Esophagus muscularis mucosa (tissue), 4 donors: ENCODE measurements at regions not wholly inside any gene's neighbourhood (a gene's known extent, or its start where the extent isn't known, plus 50 kb on each side); places are given as distances from the start of the nearest gene placed in this dataset.

Experiments used
- DNase-seq: peaks from one replicate; pipeline ENCODE4 v3.0.0-alpha.2; 2017; ENCODE audit errors: extremely low spot score
- H3K27ac ChIP-seq, 4 donors: fragments of 200-600 bp; sonication (generic); replicated peaks in 1 of 4; 1 replicate in 3 of 4; 2 replicates in 1 of 4; pipeline ENCODE4 v1.5.1; 2016 to 2019; ENCODE audit warnings: mild to moderate bottlenecking in 1 of 4
- H3K27me3 ChIP-seq, 4 donors: fragments of 200-600 bp; sonication (generic); one replicate each; pipeline versions ENCODE4 v1.5.1 to v1.6.0; 2016 to 2019
- H3K36me3 ChIP-seq, 4 donors: fragments of 200-600 bp; sonication (generic); one replicate each; pipeline ENCODE4 v1.5.1; 2016 to 2019
- H3K4me1 ChIP-seq, 4 donors: fragments of 200-600 bp; sonication (generic); one replicate each; pipeline ENCODE4 v1.5.1; 2016 to 2019
- H3K4me3 ChIP-seq, 4 donors: fragments of 200-600 bp; sonication (generic); 1 replicate in 2 of 4; 2 replicates in 2 of 4; pipeline ENCODE4 v1.5.1; 2016 to 2019; ENCODE audit warnings: mild to moderate bottlenecking in 4 of 4, moderate library complexity in 1 of 4
- H3K9me3 ChIP-seq, 4 donors: fragments of 200-600 bp; sonication (generic); 1 replicate in 3 of 4; 2 replicates in 1 of 4; pipeline ENCODE4 v1.5.1; 2016 to 2019
- EP300 ChIP-seq: sonication (generic); formaldehyde crosslinking; IDR thresholded peaks from one replicate; pipeline ENCODE4 v1.6.1; 2017; ENCODE audit warnings: antibody characterized with exemption
- POLR2A ChIP-seq: fragments of 450-650 bp; IDR thresholded peaks from one replicate; pipeline ENCODE4 v1.6.1; 2017; ENCODE audit warnings: antibody characterized with exemption, moderate library complexity, mild to moderate bottlenecking, low read depth
- POLR2AphosphoS5 ChIP-seq, 2 donors: sonication (generic); formaldehyde crosslinking; IDR thresholded peaks; one replicate each; pipeline ENCODE4 v1.6.1; 2017; ENCODE audit warnings: antibody characterized with exemption in 2 of 2
- WGBS: methylation state at CpG from one replicate; pipeline ENCODE4 v1.1.5; 2018; 5-methylcytosine and 5-hydroxymethylcytosine counted together
- intact Hi-C: fragments of 100-400 bp; cut with DNase I; formaldehyde crosslinking; loops from one replicate; pipeline ENCODE4 v1.15.1; 2023
- TF ChIP-seq, protein P1 (sequence below), 3 experiments: fragments of 200-600 bp in 2 of 3; fragments of 450-650 bp in 1 of 3; sonication (generic) in 2 of 3; IDR thresholded peaks; one replicate each; pipeline ENCODE4 v1.5.1; 2017 to 2019; ENCODE audit warnings: antibody characterized with exemption in 3 of 3, mild to moderate bottlenecking in 2 of 3, moderate library complexity in 1 of 3

DNA sequence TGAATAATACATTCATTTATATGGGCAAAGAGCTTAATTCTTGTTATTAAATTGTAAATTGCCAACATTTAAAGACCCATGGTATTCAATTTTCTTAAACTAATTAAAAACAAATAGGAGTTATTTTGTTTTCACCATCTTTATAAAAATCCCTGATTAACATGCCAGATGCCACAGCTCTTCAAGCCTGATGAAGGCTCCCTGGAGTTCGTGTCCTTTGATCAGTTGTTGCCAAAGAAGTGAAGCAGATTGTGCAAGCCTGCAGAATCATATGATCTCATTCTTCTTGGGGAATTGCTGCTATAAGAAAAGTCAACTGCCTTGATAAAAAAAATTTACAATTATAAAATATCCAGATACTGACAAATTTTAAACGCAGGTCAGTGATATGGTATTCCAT lies 288.3 kb upstream of the PPFIA2 start:
- Histone ChIP-seq H3K4me3 (no peak overlapping the region), H3K9me3 (no peaks in the 10 kb centered on the region), H3K27ac (no peak overlapping the region), H3K36me3 (no peaks in the 10 kb centered on the region), H3K27me3 (no peaks in the 10 kb centered on the region), H3K4me1 (no peaks in the 10 kb centered on the region)
- DNase-seq, result no peak
- TF ChIP-seq POLR2A, result no peak
- TF ChIP-seq, protein P1, sequence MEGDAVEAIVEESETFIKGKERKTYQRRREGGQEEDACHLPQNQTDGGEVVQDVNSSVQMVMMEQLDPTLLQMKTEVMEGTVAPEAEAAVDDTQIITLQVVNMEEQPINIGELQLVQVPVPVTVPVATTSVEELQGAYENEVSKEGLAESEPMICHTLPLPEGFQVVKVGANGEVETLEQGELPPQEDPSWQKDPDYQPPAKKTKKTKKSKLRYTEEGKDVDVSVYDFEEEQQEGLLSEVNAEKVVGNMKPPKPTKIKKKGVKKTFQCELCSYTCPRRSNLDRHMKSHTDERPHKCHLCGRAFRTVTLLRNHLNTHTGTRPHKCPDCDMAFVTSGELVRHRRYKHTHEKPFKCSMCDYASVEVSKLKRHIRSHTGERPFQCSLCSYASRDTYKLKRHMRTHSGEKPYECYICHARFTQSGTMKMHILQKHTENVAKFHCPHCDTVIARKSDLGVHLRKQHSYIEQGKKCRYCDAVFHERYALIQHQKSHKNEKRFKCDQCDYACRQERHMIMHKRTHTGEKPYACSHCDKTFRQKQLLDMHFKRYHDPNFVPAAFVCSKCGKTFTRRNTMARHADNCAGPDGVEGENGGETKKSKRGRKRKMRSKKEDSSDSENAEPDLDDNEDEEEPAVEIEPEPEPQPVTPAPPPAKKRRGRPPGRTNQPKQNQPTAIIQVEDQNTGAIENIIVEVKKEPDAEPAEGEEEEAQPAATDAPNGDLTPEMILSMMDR (IDR thresholded peaks at IDR 0.05), result no peak
- no peak for TF ChIP-seq POLR2AphosphoS5 (IDR thresholded peaks at IDR 0.05)
- TF ChIP-seq EP300, result no peak
- WGBS, result 51% methylated on average over 2 of the region's 2 CpGs
- intact Hi-C loops, result no loop called here

DNA sequence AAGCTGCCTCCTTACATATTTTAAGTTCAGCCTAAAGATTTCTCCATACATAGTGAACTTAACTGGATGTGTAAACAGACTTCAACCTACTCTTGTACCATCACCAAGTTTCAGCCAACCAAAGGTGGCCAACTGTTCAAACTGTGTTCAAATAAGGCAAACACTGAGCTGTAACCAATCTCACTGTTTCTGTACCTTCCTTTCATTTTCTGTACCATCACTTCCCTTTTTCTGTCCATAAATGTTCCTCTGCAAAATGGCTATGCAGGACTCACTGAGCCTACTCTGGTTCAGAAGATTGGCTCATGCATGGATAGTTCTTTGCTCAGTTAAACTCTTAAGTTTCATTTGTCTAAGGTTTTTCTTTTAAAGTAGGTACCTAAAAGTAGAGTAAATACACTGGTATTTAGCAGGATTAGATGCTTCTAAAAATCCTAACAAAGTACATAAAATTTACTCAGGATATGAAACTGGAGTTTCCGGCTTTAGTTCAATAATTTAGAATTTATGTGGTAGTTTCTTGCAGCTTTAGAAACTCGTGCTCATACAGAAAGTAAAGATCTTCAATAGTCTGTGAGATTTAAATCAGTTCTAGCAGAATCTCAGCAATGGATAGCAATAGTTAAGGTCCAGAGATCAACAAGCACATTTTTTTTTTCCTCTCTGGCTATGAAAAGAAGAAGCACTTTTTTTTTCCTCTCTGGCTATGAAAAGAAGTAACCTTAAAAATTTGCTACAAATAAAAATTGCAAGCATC lies 282.0 kb upstream of the PPFIA2 start:
- Histone ChIP-seq H3K9me3 (no peaks in the 10 kb centered on the region), H3K4me3 (no peak overlapping the region), H3K4me1 (no peaks in the 10 kb centered on the region), H3K27me3 (no peaks in the 10 kb centered on the region), H3K27ac (no peak overlapping the region), H3K36me3 (no peaks in the 10 kb centered on the region)
- intact Hi-C loops, result no loop called here
- WGBS, result 67% methylated on average over 2 of the region's 2 CpGs
- no peak for DNase-seq
- TF ChIP-seq POLR2A, result no peak
- TF ChIP-seq EP300, result no peak
- TF ChIP-seq, protein P1 (IDR thresholded peaks at IDR 0.05), result no peak
- TF ChIP-seq POLR2AphosphoS5 (IDR thresholded peaks at IDR 0.05), result no peak

DNA sequence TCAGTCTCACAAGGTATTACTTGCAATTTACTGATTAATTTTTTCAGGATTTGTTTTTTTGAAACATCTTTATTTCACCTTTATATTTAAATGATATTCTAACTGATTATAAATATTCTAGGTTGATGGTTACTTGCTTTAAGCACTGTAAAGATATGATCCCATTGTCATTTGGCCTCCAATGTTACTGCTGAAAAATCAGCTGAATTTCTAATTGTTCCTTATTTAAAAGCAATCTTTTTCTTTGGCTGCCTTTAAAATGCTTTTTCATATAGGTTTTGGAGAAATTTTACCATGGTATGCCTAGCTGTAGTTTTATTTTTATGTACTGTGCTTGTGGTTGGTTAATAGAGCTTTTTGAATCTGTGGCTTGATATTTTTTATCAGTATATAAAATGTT lies 275.6 kb upstream of the PPFIA2 start:
- Histone ChIP-seq H3K27ac (no peak overlapping the region), H3K36me3 (no peaks in the 10 kb centered on the region), H3K27me3 (no peaks in the 10 kb centered on the region), H3K4me1 (no peaks in the 10 kb centered on the region), H3K9me3 (no peaks in the 10 kb centered on the region), H3K4me3 (no peak overlapping the region)
- DNase-seq, result no peak
- intact Hi-C loops, result no loop called here
- TF ChIP-seq POLR2A (no peak), EP300 (no peak), POLR2AphosphoS5 (IDR thresholded peaks at IDR 0.05) (no peak)
- TF ChIP-seq, protein P1 (IDR thresholded peaks at IDR 0.05), result no peak

DNA sequence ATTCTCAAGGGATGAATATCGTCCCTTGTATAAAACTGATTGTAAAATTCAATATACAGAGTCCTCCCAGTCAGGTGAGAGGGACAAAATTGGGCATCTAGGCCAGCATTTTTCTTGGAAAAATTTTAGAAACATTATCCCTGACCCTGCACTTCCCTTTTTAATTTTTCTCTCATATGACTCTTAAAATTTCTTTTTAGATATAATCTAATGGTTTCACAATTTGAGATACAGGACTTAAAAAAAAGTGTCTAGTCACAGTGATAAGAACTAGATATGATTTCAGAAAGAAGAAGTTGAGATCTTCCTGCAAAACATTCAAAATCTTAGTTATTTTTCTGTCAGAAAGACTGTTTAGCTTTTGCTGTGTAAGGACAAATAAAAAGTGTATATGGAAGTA lies 270.8 kb upstream of the PPFIA2 start:
- WGBS, result 80% methylated on average over 1 of the region's 1 CpG
- H3K27me3 ChIP-seq, result no peaks in the 10 kb centered on the region

More for the DNA sequence above, 270.8 kb upstream of the PPFIA2 start:
- Histone ChIP-seq H3K4me1 (no peaks in the 10 kb centered on the region), H3K27ac (no peak overlapping the region), H3K9me3 (no peaks in the 10 kb centered on the region), H3K36me3 (no peaks in the 10 kb centered on the region), H3K4me3 (no peak overlapping the region)
- intact Hi-C loops, result no loop called here
- TF ChIP-seq, protein P1 (IDR thresholded peaks at IDR 0.05), result no peak
- no peak for TF ChIP-seq POLR2AphosphoS5 (IDR thresholded peaks at IDR 0.05)
- TF ChIP-seq EP300, result no peak
- no peak for TF ChIP-seq POLR2A
- DNase-seq, result no peak
